ENCODE measurements at regions not wholly inside any gene's neighbourhood (a gene's known extent, or its start where the extent isn't known, plus 50 kb on each side); places are given as distances from the start of the nearest gene placed in this dataset.

DNA sequence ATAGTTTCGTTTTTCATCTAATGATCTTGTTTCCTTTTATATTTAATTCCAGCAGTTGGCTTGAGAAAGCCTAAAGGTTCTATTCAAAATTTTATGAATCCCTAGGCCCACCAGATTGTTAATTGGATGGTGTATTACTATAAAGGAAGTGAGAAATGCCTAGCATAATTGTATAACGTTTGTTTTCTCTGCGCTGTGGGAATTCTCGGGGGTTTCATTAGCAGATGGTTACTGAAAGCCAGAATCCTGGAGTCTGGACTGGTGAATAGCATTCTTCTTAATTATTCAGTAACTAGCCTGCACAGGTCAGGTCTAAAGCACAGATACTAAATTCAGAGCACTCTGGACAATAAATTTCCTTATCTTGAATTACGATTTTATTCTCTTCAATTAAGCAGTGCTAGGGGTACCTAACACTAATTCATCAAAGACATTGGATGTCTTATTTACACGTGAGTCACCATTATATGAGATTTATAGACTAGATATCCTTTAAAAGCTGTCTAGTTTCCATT, 459.4 kb downstream of the DTHD1 start:
- DNase-seq = no peak

DNA sequence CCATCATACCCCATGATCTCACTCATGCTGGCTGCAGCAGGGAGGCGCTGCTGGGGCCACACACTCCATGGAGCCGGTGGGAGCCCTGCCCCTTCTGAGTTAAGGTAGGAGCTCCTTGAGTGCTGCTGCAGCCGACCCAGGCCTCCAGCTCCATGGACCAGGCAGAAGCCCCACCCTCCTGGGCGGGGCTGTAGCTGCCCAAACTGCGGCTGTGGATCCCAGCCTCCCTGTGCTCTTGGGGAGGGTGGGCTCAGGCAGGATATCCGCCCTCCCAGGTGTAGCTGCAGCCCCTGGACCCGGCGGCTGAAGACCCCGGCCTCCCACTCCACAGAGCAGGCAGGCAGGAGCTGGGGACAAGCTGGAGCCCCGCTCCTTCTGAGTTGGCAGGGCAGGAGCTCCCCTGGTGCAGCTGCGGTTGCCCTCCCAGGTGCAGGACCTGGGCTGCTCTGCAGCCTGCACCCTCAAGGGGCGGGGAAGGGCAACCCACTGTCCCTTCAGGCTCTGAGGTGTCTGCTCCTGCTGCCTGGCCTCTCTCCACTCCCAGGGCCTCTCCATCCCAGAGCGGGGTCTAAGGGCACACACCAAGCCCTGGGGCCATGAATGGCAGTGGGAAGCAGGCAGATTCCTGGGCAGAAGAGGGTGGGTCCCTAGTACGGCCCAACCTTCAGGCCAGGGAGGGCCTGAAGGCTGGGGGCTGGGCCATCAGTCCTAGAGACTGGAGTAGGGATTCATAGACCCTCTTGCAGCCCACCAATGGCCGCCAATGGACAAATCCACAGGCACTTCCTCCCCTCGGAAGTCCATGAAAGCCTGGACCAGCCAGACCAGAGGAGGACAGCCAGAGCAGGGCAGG, 466.1 kb downstream of the DTHD1 start:
- DNase-seq = no peak

DNA sequence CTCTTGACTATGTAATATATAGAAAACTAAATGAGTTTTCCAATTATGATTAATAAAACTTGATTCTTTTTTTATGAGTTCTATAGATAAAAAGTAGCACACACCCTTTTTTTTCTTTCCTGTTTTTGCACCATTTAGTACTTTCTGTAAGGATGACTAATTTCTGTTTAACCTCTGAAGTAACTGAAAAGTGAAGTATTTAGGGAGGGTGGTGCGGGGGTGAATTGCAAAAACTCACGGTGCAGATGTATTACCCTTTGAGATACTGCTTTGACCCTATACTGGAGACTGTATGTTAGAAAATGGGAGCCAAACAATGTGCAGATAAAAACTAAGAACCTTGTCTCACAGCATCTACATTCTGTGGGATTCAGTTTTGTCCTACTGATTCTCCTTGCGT, 471.6 kb downstream of the DTHD1 start:
- DNase-seq = no peak

DNA sequence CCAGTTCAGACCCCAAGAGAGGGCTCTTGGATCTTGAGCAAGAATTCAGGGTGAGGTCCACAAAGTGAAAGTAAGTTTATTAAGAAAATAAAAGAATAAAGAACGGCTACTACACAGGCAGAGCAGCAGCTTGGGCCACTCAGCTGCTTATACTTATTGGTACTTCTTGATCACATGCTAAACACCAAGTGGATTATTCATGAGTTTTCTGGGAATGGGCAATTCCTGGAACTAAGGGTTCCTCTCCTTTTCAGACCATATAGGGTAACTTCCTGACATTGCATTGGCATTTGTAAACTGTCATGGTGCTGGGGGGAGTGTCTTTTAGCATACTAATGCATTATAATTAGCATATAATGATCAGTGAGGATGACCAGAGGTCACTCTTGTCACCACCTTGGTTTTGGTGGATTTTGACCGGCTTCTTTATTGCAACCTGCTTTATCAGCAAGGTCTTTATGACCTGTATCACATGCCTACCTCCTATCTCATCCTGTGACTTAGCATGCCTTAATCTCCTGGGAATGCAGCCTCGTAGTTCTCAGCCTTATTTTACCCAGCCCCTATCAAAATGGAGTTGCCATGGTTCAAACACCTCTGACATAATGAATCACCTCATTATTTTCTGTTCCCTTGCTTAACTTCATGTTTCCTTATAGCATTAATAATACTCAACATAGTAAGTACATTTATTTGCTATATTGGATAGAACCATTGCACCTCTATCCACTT, 476.3 kb downstream of the DTHD1 start:
- DNase-seq = no peak

DNA sequence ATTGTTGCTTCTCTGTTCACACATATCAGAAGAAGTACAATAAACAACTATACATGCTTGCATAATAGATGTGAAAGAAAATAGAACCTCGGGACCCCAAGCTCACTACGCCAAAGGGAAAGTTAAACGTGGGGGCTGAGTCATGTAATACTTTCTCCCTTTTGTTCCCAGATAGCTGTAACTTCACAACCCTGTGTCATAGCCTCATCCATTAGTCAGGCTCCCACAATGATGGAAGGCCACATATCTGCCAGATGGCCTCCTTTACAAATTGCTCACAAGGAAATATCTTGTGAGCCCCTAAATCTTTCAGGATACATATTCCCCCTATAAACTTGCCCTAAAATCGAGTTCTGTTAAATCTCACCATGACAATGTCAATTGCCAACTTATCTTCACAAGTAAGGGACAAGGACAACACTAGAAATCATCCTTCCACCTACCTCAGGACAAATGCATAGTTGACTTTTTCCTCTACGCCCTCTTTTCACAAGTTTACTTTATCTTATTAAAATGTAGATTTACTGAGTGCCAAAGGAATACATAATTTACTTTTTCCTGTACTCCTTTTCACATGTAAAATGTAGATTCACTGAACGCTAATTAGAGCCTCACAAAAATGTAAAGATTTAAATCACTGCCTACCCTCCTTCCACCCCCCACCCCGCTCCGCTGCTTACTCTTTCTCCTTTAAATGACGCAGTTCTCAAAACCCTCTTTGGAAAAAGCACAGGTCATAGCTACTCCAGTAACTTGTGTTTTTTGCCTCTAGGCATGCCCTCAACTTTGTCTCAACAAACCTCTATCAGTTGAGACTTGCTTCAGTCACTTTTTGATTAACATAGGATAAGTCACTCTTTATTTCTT, 477.1 kb downstream of the DTHD1 start:
- no peak for DNase-seq

DNA sequence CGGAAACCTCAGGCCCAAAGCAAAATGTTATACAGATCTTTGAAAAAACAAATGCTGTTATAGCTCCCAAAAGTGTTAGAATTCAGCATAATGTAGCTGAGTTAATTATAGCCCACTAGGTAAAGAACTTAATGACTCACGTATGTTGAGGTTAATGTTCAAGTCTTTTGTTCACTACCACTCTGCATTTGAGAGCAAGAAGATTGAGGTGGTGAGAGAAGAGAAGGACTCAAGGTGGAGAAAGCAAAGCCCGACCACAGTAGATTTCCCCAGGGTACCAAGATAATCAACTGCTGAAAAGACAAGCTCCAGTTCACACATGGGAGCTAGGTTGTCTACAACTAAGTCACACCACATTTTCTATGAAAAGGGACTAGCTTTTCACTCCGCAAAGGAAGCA, 480.2 kb downstream of the DTHD1 start:
- no peak for DNase-seq

DNA sequence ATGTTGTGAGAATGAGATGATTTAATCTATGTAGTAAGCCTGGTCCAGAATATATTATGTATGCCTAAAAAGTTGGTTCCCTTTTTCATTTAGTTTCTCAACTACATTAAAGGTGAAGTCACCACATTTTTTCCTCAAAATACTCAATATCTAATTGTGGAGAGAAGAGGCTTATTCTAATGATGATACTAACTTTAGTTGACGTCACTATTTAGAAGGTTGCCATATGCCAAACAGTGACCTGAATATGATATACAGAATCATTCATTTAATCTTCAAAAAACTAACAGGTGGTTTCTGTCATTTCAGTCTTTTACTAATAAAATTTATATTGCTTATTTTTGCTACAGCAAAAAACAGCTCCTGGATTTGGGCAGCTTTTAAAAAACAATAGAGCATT, 480.7 kb upstream of the NWD2 start:
- no peak for DNase-seq

DNA sequence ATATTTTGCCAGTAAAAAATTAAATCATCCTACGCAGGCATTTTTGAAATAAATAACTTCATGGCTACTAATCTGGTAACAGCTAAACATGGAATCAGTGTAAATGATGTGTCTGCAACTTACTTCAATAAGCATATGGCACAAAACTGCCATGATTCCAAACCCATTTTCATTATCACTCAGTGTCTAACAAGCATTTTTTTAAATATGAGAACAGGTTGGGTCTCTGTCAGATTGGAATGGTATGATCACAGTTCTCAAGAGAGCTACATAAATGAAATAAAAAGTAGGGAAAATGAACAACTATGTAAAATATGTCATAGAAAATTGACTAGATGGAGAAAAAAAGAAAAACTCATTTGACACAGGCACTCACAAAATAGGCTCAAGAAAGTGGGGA, 476.9 kb upstream of the NWD2 start:
- DNase-seq = no peak

DNA sequence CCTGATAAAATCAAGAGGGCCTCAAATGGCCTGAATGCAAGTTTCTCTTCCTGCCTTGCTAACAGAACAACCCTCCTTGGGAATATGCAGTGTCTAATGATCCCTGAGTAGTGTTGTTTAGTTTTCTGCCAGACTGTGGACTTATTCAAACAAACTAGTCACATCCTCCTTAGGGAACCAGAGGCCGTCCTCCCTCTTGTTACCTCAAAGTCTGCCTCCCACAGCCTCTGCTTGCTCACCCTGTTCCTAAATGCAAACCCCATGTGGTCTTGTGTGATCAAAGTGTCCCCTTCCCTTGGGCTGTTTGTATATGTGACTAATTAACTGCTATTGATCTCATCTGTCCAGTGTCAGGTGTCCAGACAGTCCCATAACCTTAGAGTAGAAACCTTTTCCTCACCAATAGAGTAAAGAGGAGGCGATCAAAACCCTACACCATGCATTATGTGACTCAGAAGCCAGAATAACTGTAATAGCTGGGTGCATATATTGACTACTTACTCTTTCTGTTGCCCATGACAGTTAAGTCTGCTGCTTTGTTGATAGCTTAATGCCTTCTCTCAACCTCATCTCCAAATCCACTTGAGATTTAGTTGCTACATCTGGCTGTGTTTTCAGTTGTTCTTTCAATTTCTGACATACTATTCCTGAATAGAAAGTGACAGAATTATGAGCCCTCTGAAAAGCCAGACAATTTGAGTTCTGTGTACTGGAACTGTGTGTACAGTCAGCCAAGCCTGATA, 473.0 kb upstream of the NWD2 start:
- DNase-seq = no peak

DNA sequence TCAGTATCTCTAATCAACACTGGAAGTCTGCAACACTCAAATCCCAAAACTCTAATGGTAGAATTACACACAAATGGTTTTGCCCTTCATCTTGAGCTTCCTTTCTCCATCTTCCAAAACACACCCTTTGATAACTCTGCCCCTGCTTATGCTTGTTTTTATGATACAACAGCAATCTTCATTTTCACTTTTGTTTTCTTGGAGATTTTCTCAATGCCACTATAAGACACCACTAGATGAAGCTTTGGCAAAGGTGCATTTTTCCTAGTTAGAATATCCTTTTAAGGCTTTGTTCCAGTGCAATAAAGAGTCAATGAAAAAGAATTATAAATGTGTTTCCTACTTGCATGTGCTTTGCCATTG, 472.4 kb upstream of the NWD2 start:
- DNase-seq = no peak

DNA sequence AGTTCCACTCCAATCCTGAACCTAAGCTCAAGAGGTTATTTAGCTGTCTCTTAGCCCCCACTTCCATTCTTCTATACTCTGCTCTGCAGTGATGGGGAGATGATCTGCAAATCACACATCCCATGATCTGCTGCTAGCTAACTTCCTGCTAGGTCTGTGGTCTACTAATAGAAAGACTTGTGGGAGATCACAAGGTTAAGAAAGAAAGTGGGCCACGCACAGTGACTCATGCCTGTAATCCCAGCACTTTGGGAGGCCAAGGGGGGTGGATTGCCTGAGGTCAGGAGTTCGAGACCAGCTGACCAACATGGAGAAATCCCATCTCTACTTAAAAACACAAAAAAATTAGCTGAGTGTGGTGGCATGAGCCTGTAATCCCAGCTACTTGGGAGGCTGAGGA, 471.1 kb upstream of the NWD2 start:
- DNase-seq = no peak

DNA sequence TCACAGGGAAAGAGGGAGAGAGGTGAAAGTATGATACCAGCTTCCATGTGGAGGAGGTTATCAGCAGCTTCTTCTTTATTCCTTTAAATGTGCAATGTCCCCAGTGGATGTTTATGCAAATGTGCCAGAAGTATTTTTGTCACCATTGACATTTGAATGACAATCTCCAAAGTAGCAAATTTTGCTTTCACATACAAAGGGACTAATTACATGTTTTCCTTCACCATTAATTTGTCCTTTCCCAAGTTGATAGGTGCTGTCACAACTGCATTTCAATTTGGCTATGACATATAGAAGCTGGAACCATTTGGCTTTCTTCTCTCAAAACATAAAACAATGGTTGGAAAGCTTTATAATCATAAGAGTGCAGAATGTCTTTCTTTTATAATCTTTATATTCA, 469.0 kb upstream of the NWD2 start:
- DNase-seq = no peak

DNA sequence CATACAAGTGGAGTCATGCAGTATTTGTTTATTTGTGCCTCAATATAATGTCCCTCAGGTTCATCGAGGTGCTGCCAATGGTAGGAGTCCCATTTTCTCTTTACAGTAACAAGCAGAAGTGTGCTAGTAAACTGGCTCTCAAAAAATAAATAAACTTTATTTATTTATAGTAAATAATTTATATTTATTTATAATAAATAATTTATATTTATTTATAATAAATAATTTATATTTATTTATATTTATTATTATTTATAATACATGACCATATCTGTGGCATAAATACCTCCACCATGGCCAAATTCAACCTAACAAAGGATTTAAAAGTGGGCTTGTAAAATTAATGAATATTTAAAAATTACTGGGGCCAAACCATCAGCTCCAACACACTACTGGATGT, 464.9 kb upstream of the NWD2 start:
- no peak for DNase-seq

DNA sequence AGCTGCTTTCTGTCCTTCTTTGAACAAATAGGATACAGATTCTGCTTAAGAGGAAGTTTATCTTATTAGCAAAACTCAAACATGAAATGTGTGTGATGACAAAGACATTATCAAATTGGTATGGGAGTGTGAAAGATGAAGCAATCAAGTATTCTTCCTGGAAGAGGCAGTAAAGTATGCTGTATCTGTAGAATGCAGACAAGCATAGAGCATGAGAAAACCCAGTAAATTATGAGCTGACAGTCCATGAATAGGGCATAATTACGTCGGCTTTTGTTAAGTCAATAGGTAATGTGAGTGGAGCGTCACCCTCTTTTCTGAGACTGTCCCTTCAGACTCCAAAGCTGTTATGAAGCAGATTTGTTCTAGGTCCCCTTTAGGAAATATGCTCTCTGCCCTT, 458.6 kb upstream of the NWD2 start:
- DNase-seq = no peak

DNA sequence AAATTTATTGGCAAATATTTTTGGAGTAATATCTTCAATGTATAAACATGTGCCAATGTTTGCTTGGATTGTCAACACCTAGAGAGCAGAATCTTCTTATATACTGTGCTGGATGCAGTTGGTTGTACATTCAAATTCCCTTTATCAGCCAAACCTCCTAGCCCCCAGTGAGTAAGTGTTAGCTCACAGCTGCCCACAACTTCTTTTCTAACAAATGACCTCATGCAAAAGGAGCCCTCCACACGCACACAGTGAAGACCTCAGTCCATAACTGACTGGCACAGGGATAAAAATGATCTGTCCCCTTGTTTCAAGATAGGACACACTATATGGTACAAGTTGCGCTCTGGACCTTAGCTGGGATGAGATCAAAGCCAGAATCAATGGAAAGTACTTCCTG, 458.0 kb upstream of the NWD2 start:
- DNase-seq = no peak

DNA sequence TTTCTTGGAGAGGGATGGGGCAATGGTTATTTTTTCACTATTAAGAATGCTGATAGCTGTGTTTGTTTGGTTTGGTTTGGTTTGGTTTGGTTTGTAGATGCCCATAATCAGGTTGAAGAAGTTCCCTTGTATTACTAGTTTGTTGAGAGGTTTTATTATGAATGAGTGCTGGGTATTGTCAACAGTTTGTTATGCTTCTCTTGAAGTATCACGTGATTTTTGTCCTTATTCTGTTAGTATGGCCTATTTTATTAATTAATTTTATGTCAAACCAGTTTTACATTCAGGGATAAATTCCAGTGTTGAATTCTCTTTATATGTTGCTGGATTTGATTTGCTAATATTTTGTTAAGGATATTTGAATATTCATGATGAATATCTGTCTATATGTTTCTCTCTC, 449.8 kb upstream of the NWD2 start:
- no peak for DNase-seq

DNA sequence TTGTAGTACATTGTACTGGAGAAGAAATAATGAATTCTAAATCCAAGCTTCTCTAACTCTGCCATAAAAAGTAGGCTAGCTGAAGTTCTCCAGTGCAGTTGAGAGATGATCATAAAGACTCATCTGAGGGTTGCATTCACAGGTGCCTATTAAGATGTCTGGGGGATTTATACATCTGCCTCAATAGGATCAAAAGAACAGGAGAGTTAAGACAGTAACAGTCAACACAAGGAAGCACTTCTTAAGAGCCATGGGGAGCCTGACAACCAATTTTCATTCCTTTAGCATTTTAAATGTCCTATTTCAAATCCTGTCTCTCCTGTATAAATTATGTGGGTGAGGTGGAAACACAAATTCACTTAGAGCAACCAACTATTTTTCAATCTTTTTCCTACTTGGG, 432.4 kb upstream of the NWD2 start:
- no peak for DNase-seq

DNA sequence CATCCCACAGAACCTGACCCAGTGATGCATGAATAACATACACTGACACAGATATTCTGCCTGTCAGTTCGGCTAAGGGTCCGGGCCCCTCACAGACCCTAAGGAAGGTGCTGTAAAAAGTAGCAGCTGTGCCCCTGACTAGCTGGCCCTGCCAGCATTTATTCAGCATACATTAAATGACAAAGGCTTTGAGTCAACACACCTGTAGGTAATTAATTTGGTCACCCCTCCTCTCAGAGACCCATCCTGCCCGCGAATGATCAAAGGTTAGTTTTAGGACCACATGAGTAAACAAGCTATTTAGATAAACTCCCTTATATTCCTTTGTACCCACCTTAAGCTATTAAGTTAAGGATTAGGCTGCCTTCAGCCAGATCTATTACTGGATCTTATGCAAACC, 429.0 kb upstream of the NWD2 start:
- DNase-seq = no peak

DNA sequence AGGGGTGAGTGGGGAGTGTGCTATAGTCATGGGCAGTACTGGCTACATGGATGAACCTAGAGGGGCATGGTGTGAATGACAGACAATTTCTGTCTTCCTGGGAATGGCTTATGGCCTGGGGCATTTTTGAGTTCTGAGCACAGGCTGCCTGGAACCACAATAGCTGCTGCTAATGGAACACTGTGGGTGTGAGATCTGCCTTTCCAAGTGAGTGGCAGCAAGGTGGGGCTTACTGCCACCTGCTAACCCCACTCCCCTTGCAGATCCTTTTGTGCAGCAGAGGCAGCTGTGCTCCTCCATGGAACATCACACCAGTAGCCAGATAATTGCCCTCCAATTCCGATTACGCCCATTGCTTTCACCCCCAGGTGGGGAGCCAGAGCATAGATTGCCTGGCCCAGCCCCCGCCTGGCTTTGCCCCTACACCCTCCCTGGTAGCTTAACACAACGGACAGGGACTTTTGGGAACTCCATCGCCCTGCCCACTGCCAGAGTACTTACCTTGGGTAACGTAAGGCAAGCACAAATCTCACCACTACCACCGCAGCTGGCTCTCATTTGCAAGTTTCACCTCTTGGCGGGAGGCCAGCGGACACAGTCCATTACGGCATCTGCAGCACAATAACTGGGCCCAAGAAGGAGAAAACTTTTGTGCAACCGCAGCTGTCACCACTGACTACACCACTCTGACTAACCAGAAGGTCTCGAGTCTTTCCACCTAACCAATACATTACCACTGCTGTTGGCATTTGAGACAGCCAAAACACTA, 421.2 kb upstream of the NWD2 start:
- no peak for DNase-seq

DNA sequence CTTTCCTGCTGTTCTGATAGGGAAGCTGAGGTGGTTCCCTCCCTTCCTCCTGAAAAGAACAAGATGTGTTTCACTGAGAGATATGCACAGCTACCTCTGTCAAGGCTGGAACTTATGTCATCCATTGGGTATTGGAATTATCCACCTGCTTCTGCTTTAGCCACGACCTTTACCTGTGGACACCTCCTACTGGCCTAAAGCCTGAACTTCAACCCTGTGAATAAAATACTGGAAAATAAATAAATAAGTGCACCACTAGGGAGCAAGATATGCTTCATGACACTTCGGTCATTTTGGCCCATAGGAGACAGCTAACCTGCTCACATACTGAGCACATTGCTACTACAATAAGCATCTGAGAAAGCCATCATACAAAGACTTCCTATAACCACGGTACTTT, 419.9 kb upstream of the NWD2 start:
- no peak for DNase-seq

DNA sequence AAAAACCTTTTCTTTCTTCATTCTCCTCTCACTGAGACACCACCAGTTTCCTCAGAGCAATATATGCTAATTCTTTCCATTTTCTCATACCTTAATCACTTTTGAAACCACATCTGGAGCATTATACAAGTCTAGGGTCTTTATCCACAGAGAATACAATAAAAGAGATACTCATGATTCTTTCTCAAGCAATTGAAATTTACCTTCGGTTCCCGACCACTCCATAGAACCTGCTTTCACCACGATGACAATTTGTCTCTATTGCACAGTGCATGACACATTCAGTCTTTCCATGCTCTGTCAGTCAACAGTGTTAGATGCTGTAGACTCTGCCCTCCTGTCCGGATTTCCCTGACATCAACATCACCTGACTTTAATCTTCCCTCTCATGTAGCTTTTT, 409.3 kb upstream of the NWD2 start:
- DNase-seq = no peak
